ENCODE measurements at regions not wholly inside any gene's neighbourhood (a gene's known extent, or its start where the extent isn't known, plus 50 kb on each side); places are given as distances from the start of the nearest gene placed in this dataset.

- no peak for TF ChIP-seq ZNF280D (tag by site-specific recombination; IDR thresholded peaks at IDR 0.05)
- peak; percentile 99 for TF ChIP-seq ZNF629 (tag by site-specific recombination; IDR thresholded peaks at IDR 0.05)
- TF ChIP-seq ZSCAN23 (tag by site-specific recombination; IDR thresholded peaks at IDR 0.05), result peak; percentile 82; the same call in 1 of the 2 replicates
- TF ChIP-seq, protein P1, sequence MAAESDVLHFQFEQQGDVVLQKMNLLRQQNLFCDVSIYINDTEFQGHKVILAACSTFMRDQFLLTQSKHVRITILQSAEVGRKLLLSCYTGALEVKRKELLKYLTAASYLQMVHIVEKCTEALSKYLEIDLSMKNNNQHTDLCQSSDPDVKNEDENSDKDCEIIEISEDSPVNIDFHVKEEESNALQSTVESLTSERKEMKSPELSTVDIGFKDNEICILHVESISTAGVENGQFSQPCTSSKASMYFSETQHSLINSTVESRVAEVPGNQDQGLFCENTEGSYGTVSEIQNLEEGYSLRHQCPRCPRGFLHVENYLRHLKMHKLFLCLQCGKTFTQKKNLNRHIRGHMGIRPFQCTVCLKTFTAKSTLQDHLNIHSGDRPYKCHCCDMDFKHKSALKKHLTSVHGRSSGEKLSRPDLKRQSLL (tag by site-specific recombination; IDR thresholded peaks at IDR 0.05), result no peak
- TF ChIP-seq, protein P2, sequence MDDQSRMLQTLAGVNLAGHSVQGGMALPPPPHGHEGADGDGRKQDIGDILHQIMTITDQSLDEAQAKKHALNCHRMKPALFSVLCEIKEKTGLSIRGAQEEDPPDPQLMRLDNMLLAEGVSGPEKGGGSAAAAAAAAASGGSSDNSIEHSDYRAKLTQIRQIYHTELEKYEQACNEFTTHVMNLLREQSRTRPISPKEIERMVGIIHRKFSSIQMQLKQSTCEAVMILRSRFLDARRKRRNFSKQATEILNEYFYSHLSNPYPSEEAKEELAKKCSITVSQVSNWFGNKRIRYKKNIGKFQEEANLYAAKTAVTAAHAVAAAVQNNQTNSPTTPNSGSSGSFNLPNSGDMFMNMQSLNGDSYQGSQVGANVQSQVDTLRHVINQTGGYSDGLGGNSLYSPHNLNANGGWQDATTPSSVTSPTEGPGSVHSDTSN (CRISPR knock-in tag; IDR thresholded peaks at IDR 0.05), result no peak
- TF ChIP-seq, protein P3, sequence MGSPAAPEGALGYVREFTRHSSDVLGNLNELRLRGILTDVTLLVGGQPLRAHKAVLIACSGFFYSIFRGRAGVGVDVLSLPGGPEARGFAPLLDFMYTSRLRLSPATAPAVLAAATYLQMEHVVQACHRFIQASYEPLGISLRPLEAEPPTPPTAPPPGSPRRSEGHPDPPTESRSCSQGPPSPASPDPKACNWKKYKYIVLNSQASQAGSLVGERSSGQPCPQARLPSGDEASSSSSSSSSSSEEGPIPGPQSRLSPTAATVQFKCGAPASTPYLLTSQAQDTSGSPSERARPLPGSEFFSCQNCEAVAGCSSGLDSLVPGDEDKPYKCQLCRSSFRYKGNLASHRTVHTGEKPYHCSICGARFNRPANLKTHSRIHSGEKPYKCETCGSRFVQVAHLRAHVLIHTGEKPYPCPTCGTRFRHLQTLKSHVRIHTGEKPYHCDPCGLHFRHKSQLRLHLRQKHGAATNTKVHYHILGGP (tag by site-specific recombination; IDR thresholded peaks at IDR 0.05), result no peak
- TF ChIP-seq ZNF2 (tag by site-specific recombination; IDR thresholded peaks at IDR 0.05), result peak; percentile 74
- no peak for TF ChIP-seq ZNF707 (tag by site-specific recombination; IDR thresholded peaks at IDR 0.05)
- TF ChIP-seq RBAK (tag by site-specific recombination; IDR thresholded peaks at IDR 0.05), result no peak
- peak; percentile 68 for TF ChIP-seq ZFP69B (tag by site-specific recombination; IDR thresholded peaks at IDR 0.05)
- peak; percentile 99 for TF ChIP-seq GFI1B (tag by site-specific recombination; IDR thresholded peaks at IDR 0.05)
- TF ChIP-seq ZNF266 (tag by site-specific recombination; IDR thresholded peaks at IDR 0.05; ENCODE audit: low read depth), result peak; percentile 74; the same call in 1 of the 2 replicates
- 0 out of 2 replicates have a peak, but pooled peaks have one; percentile 74 for TF ChIP-seq ZNF660 (tag by site-specific recombination; IDR thresholded peaks at IDR 0.05)
- no peak for TF ChIP-seq ZNF530 (tag by site-specific recombination; IDR thresholded peaks at IDR 0.05; ENCODE audit: low read depth)
- no peak for TF ChIP-seq ZNF132 (tag by site-specific recombination; IDR thresholded peaks at IDR 0.05; ENCODE audit: borderline replicate concordance)
- no peak for TF ChIP-seq ZNF776 (tag by site-specific recombination; IDR thresholded peaks at IDR 0.05; ENCODE audit: borderline replicate concordance)
- no peak for TF ChIP-seq ZNF549 (tag by site-specific recombination; IDR thresholded peaks at IDR 0.05)
- TF ChIP-seq ZNF394 (tag by site-specific recombination; IDR thresholded peaks at IDR 0.05; ENCODE audit: borderline replicate concordance), result peak; percentile 60
- no peak; the same call in 1 of the 2 replicates for TF ChIP-seq ZNF133 (tag by site-specific recombination; IDR thresholded peaks at IDR 0.05)
- TF ChIP-seq WT1 (tag by site-specific recombination; IDR thresholded peaks at IDR 0.05), result peak; percentile 99
- TF ChIP-seq ZNF175 (tag by site-specific recombination; IDR thresholded peaks at IDR 0.05), result no peak
- no peak for TF ChIP-seq ZNF510 (tag by site-specific recombination; IDR thresholded peaks at IDR 0.05; ENCODE audit: insufficient replicate concordance)
- no peak for TF ChIP-seq ZNF777 (tag by site-specific recombination; IDR thresholded peaks at IDR 0.05; ENCODE audit: borderline replicate concordance)
- TF ChIP-seq ZNF354C (tag by site-specific recombination; IDR thresholded peaks at IDR 0.05; ENCODE audit: borderline replicate concordance, low read depth), result no peak
- no peak for TF ChIP-seq ZNF274 (IDR thresholded peaks at IDR 0.05; ENCODE audit: low read length)
- TF ChIP-seq ZNF274 (tag by site-specific recombination; IDR thresholded peaks at IDR 0.05; ENCODE audit: borderline replicate concordance), result no peak
- TF ChIP-seq ZFP3 (tag by site-specific recombination; IDR thresholded peaks at IDR 0.05; ENCODE audit: low read depth), result no peak
- no peak for TF ChIP-seq ZNF48 (tag by site-specific recombination; IDR thresholded peaks at IDR 0.05)
- TF ChIP-seq ZNF692 (tag by site-specific recombination; IDR thresholded peaks at IDR 0.05), result no peak; the same call in none of the 2 replicates
- TF ChIP-seq ZNF560 (tag by site-specific recombination; IDR thresholded peaks at IDR 0.05; ENCODE audit: borderline replicate concordance), result no peak
- peak; percentile 88 for TF ChIP-seq IKZF3 (tag by site-specific recombination; IDR thresholded peaks at IDR 0.05)
- no peak for TF ChIP-seq ZNF433 (tag by site-specific recombination; IDR thresholded peaks at IDR 0.05; ENCODE audit: low read depth)
- peak; percentile 24; the same call in 1 of the 2 replicates for TF ChIP-seq ZNF664 (tag by site-specific recombination; IDR thresholded peaks at IDR 0.05)
- peak; percentile 52; the same call in 1 of the 2 replicates for TF ChIP-seq GLI4 (tag by site-specific recombination; IDR thresholded peaks at IDR 0.05)
These were observed 81.4 kb downstream of the ZNF608 start (continued) for GRCh38 chr5:124665035-124665434.

Data from HEK293 (cell line).